ENCODE measurements at regions not wholly inside any gene's neighbourhood (a gene's known extent, or its start where the extent isn't known, plus 50 kb on each side); places are given as distances from the start of the nearest gene placed in this dataset.
"Not testable (repeated sequence)": the region's sequence is repeated elsewhere in the genome, so short reads cannot be mapped to it uniquely, and the experiment has no call there.

GRCh38 chr12:27164330-27165040 lies 79.6 kb upstream of the STK38L start:
- Mint-ChIP-seq H3K4me1 (peaks cover 0 to 7% of the 10 kb centered on the region in 2 donors), H3K9me3 (peaks cover 9 to 14% of the 10 kb centered on the region in 2 donors), H3K4me3 (no peak overlapping the region), H3K27me3 (no peaks in the 10 kb centered on the region), H3K36me3 (peaks cover 2 to 6% of the 10 kb centered on the region in 2 donors), H3K27ac (no peak overlapping the region)
- no peak for ATAC-seq (replicated peaks)
- no peak for DNase-seq

GRCh38 chr12:27165958-27166357 lies 78.1 kb upstream of the STK38L start:
- not testable (repeated sequence) for H3K4me3 Mint-ChIP-seq; H3K27me3 Mint-ChIP-seq; ATAC-seq (replicated peaks); H3K4me1 Mint-ChIP-seq; DNase-seq; H3K27ac Mint-ChIP-seq
- H3K9me3 Mint-ChIP-seq: peaks cover 20 to 22% of the 10 kb centered on the region in 2 donors
- peaks cover 15 to 21% of the 10 kb centered on the region in 2 donors for H3K36me3 Mint-ChIP-seq

GRCh38 chr12:27171494-27171893 lies 72.6 kb upstream of the STK38L start:
- DNase-seq; H3K27me3 Mint-ChIP-seq; H3K4me3 Mint-ChIP-seq; H3K4me1 Mint-ChIP-seq; H3K27ac Mint-ChIP-seq; ATAC-seq (replicated peaks): not testable (repeated sequence)
- H3K9me3 Mint-ChIP-seq: peaks cover 22 to 35% of the 10 kb centered on the region in 2 donors
- peaks cover 28 to 32% of the 10 kb centered on the region in 2 donors for H3K36me3 Mint-ChIP-seq

GRCh38 chr12:27176765-27177164 lies 67.3 kb upstream of the STK38L start:
- DNase-seq (no peak), ATAC-seq (replicated peaks) (no peak)
- peaks cover 6 to 9% of the 10 kb centered on the region in 2 donors for H3K9me3 Mint-ChIP-seq
- H3K36me3 Mint-ChIP-seq: peaks cover 9 to 12% of the 10 kb centered on the region in 2 donors
- H3K4me1 Mint-ChIP-seq: peaks cover 29 to 46% of the 10 kb centered on the region in 2 donors
- H3K27me3 Mint-ChIP-seq: no peaks in the 10 kb centered on the region
- no peak overlapping the region for H3K4me3 Mint-ChIP-seq
- no peak overlapping the region for H3K27ac Mint-ChIP-seq

GRCh38 chr12:27177706-27178105 lies 66.4 kb upstream of the STK38L start:
- DNase-seq (no peak), ATAC-seq (replicated peaks) (peak; percentile 20 to 26)
- no peaks in the 10 kb centered on the region for H3K27me3 Mint-ChIP-seq
- H3K9me3 Mint-ChIP-seq: peaks cover 0 to 6% of the 10 kb centered on the region in 2 donors
- peaks cover 29 to 46% of the 10 kb centered on the region in 2 donors for H3K4me1 Mint-ChIP-seq
- H3K27ac Mint-ChIP-seq: no peak overlapping the region
- no peak overlapping the region for H3K4me3 Mint-ChIP-seq
- peaks cover 6 to 9% of the 10 kb centered on the region in 2 donors for H3K36me3 Mint-ChIP-seq

- H3K9me3 Mint-ChIP-seq: peaks cover 0 to 1% of the 10 kb centered on the region in 2 donors
- peak overlapping the region; percentile 94 for H3K27ac Mint-ChIP-seq
- no peaks in the 10 kb centered on the region for H3K27me3 Mint-ChIP-seq
- DNase-seq (no peak), ATAC-seq (replicated peaks) (no peak)
- peaks cover 2 to 5% of the 10 kb centered on the region in 2 donors for H3K36me3 Mint-ChIP-seq
- H3K4me1 Mint-ChIP-seq: peaks cover 31 to 46% of the 10 kb centered on the region in 2 donors
- H3K4me3 Mint-ChIP-seq: peak overlapping the region in 1 of 2 donors; percentile 29
Measured at GRCh38 chr12:27178255-27178654, 65.8 kb upstream of the STK38L start.

GRCh38 chr12:27178723-27179399 lies 65.2 kb upstream of the STK38L start:
- H3K27me3 Mint-ChIP-seq: no peaks in the 10 kb centered on the region
- H3K9me3 Mint-ChIP-seq: no peaks in the 10 kb centered on the region
- ATAC-seq (replicated peaks) (peak in 1 of 2 donors; percentile 20), DNase-seq (no peak)
- peaks cover 31 to 46% of the 10 kb centered on the region in 2 donors for H3K4me1 Mint-ChIP-seq
- H3K4me3 Mint-ChIP-seq: peak overlapping the region; percentile 56 to 57
- peaks cover 0 to 3% of the 10 kb centered on the region in 2 donors for H3K36me3 Mint-ChIP-seq
- peak overlapping the region; percentile 94 for H3K27ac Mint-ChIP-seq

GRCh38 chr12:27179400-27180214 lies 64.5 kb upstream of the STK38L start:
- Mint-ChIP-seq H3K4me3 (peak overlapping the region; percentile 56 to 57), H3K36me3 (peaks cover 0 to 3% of the 10 kb centered on the region in 2 donors), H3K4me1 (peaks cover 31 to 46% of the 10 kb centered on the region in 2 donors), H3K9me3 (no peaks in the 10 kb centered on the region), H3K27me3 (no peaks in the 10 kb centered on the region), H3K27ac (peak overlapping the region; percentile 94)
- ATAC-seq (replicated peaks) (peak; percentile 94 to 96), DNase-seq (peak; percentile 68)

- Mint-ChIP-seq H3K4me3 (no peak overlapping the region), H3K4me1 (peaks cover 32 to 57% of the 10 kb centered on the region in 2 donors), H3K36me3 (peaks cover 0 to 3% of the 10 kb centered on the region in 2 donors), H3K9me3 (no peaks in the 10 kb centered on the region), H3K27ac (no peak overlapping the region), H3K27me3 (no peaks in the 10 kb centered on the region)
- ATAC-seq (replicated peaks): no peak
- no peak for DNase-seq
Measured at GRCh38 chr12:27180906-27181505, 63.1 kb upstream of the STK38L start.

- no peak overlapping the region for H3K4me3 Mint-ChIP-seq
Measured at GRCh38 chr12:27183342-27183741, 60.7 kb upstream of the STK38L start.

GRCh38 chr12:27185234-27186021 lies 58.7 kb upstream of the STK38L start:
- Mint-ChIP-seq H3K4me1 (peaks cover 14 to 33% of the 10 kb centered on the region in 2 donors), H3K4me3 (no peak overlapping the region), H3K27me3 (no peaks in the 10 kb centered on the region), H3K36me3 (peaks cover 1 to 3% of the 10 kb centered on the region in 2 donors), H3K27ac (peak overlapping the region; percentile 34), H3K9me3 (no peaks in the 10 kb centered on the region)
- ATAC-seq (replicated peaks) (peak; percentile 80 to 90), DNase-seq (peak; percentile 30)

More at GRCh38 chr12:27183342-27183741, 60.7 kb upstream of the STK38L start:
- H3K27me3 Mint-ChIP-seq: no peaks in the 10 kb centered on the region
- peaks cover 0 to 3% of the 10 kb centered on the region in 2 donors for H3K36me3 Mint-ChIP-seq
- no peak overlapping the region for H3K27ac Mint-ChIP-seq
- DNase-seq (no peak), ATAC-seq (replicated peaks) (no peak)
- peaks cover 27 to 53% of the 10 kb centered on the region in 2 donors for H3K4me1 Mint-ChIP-seq
- no peaks in the 10 kb centered on the region for H3K9me3 Mint-ChIP-seq

GRCh38 chr12:27186022-27186839 lies 57.9 kb upstream of the STK38L start:
- no peak for ATAC-seq (replicated peaks)

More at GRCh38 chr12:27186022-27186839, 57.9 kb upstream of the STK38L start:
- H3K36me3 Mint-ChIP-seq: peaks cover 1 to 3% of the 10 kb centered on the region in 2 donors
- no peaks in the 10 kb centered on the region for H3K9me3 Mint-ChIP-seq
- no peak for DNase-seq
- H3K4me1 Mint-ChIP-seq: peaks cover 17 to 26% of the 10 kb centered on the region in 2 donors
- H3K4me3 Mint-ChIP-seq: no peak overlapping the region
- H3K27me3 Mint-ChIP-seq: no peaks in the 10 kb centered on the region
- peak overlapping the region; percentile 37 for H3K27ac Mint-ChIP-seq

Measured in stimulated activated naive B cell treated with anti-CD40 and anti-IgM and Interleukin-4, amounts not matched to agents 10 μg/mL and 1 μg/mL and 100 μg/mL, for 72 hours (primary cell).